T-helper 2 cell treated with Interferon-gamma antibody and Interleukin-4, amounts not matched to agents 100 ng/mL and 5 ng/mL, for 36 hours (primary cell): ENCODE measurements at regions not wholly inside any gene's neighbourhood (a gene's known extent, or its start where the extent isn't known, plus 50 kb on each side); places are given as distances from the start of the nearest gene placed in this dataset.

Experiments
- intact Hi-C: fragments of 100-400 bp; cut with micrococcal nuclease; formaldehyde crosslinking; loops from one replicate; pipeline ENCODE4 v1.15.1; 2023

- intact Hi-C loops = loop anchor here (10.0 kb wide), 1 partner anchor 445 kb away; no protein-coding TSS in a partner anchor
Observed at GRCh38 chr17:77439189-77440018, 298.6 kb downstream of the SEC14L1 start.

GRCh38 chr17:77440560-77440981 lies 299.8 kb downstream of the SEC14L1 start:
- intact Hi-C loops = loop anchor here (10.0 kb wide), 1 partner anchor 444 kb away; no protein-coding TSS in a partner anchor

DNA sequence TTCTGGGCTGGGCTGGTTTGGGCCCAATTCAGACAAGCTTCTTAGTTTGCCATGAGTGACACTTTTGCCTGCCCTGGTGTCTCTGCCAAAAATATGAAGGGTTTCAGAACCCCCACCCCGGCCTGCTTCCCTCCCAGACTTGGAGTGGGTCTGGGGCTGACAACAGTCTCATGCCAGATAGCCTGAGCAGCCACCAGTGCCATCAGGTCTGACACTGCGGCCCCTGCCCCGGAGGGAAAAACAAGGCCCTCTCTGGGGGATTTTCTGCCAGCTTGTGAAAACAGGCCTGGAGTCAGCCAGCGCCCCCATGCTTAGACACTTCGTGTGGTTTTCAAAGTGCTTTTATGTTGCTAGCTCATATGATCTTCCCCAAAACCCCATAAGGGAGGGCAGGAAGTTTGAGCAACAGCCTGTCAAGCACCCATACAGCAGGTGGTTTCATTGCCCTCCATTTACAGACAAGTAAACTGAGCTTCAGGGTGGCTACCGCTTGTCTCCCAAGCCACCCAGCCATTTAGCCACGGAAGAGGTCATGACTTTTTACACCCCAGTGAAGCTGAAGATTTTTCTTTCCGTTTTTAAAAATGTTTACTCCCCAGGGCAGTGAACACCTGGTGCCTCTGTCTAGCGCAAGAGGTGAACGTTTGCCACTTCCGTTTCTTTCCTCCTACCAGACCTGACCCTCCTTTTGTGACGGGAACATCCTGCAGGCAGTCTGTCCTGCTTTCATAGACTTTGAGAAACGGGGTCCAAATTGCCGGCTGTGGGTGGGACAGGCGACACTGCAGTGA lies 300.6 kb downstream of the SEC14L1 start:
- intact Hi-C loops = loop anchor here (1.0 to 10.0 kb wide), 2 partner anchors 21 to 443 kb away; no protein-coding TSS in a partner anchor

DNA sequence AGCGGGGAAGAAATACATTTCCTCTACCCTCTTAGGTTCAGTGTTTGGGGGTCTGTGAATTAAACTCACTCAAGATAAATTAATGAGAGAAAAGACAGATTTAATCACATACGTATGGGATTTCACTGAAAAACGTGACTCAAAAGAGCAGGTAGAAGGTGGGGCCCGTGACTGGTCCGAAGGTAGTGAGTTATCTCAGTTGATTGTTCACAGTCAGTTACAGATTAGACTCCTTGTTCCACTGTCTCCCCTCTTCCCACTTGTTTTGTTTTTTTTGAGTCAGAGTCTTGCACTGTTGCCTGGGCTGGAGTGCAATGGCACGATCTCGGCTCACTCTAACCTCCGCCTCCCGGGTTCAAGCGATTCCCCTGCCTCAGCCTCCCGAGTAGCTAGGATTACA lies 301.2 kb downstream of the SEC14L1 start:
- intact Hi-C loops = loop anchor here (1.0 to 10.0 kb wide), 2 partner anchors 20 to 443 kb away; no protein-coding TSS in a partner anchor

GRCh38 chr17:77442976-77443747 lies 302.4 kb downstream of the SEC14L1 start:
- intact Hi-C loops = loop anchor here (10.0 kb wide), 1 partner anchor 442 kb away; no protein-coding TSS in a partner anchor

GRCh38 chr17:77443748-77444260 lies 303.0 kb downstream of the SEC14L1 start:
- intact Hi-C loops = loop anchor here (2.0 to 10.0 kb wide), 2 partner anchors 39 to 441 kb away; no protein-coding TSS in a partner anchor

GRCh38 chr17:77444628-77444983 lies 303.8 kb downstream of the SEC14L1 start:
- intact Hi-C loops = loop anchor here (2.0 to 10.0 kb wide), 2 partner anchors 40 to 440 kb away; no protein-coding TSS in a partner anchor

GRCh38 chr17:77444984-77445759 lies 304.4 kb downstream of the SEC14L1 start:
- intact Hi-C loops = loop anchor here (1.0 to 10.0 kb wide), 4 partner anchors 20 to 440 kb away; no protein-coding TSS in a partner anchor

DNA sequence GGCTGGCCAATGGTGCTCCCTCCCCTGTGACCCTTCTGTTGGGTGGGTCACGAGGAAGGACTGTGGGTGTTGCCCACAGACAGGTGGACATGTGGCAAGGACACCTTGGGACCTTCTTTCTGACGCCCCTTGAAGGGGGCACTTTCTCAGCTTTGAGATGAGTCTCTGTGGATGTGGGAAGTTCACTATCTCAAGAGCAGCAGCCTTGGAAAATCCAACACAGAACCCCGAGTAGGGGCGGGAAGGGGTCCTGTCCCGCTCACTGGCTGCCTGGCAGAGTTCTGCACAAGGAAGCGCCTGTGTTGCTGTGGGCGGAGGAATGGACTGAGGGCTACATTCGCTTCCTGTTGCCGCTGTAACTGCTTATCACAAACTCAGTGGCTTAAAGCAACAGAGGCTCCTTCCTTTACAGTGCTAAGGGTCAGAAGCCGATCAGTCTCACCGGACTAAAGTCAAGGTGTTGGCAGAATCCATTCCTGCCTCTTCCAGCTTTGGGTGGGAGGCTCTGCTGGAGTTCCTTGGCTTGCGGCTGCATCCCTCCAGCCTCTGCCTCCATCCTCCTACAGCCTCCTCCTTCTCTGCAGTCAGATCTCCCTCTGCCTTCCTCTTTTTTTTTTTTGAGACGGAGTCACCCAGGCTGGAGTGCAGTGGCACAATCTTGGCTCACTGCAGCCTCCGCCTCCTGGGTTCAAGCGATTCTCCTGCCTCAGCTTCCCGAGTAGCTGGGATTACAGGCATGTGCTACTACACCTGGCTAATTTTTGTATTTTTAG lies 305.2 kb downstream of the SEC14L1 start:
- intact Hi-C loops = loop anchor here (1.0 to 10.0 kb wide), 4 partner anchors 19 to 439 kb away; no protein-coding TSS in a partner anchor

DNA sequence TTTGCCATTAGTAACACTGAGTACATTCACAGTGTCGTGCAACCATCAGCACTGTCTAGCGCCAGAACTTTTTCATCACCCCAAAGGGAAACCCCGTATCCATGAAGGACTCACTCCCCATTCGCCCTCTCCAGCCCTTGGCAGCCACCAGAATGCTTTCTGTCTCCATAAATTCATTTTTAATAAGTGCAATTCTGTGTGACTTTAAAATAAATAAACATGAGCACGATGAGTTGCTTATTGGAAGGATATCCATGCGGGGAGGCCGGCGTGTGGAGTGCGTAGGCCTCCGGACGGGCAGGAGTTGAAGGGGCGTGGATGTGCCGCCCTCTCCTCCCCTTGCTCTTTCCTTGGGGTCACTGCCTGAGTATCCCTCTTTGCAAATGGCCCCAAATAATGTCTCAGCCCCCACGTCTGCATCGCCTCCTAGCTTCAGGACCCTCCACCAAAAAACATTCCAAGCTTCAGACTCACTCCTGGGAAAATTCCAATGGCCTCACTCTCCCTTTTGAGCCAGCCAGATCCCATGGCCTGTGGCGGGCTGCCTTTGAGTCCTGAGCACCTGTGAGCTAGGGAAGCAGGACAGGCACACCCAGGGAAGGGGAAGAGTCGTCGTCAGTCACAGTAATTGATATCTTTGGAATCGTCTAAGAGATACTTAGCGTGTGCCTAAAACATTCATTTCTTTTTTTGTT lies 306.3 kb downstream of the SEC14L1 start:
- intact Hi-C loops = loop anchor here (5.0 to 10.0 kb wide), 2 partner anchors 115 to 438 kb away; no protein-coding TSS in a partner anchor

GRCh38 chr17:77449373-77449907 lies 308.7 kb downstream of the SEC14L1 start:
- intact Hi-C loops = loop anchor here (1.0 to 10.0 kb wide), 3 partner anchors 76 to 435 kb away; no protein-coding TSS in a partner anchor

- intact Hi-C loops = loop anchor here (1.0 to 10.0 kb wide), 5 partner anchors 77 to 718 kb away; partner anchors contain the start of gene TMC8
Observed at GRCh38 chr17:77449908-77450741, 309.4 kb downstream of the SEC14L1 start.

GRCh38 chr17:77450742-77451244 lies 310.0 kb downstream of the SEC14L1 start:
- intact Hi-C loops = loop anchor here (5.0 to 10.0 kb wide), 2 partner anchors 684 to 718 kb away; partner anchors contain the start of gene TMC8

GRCh38 chr17:77451245-77451893 lies 310.6 kb downstream of the SEC14L1 start:
- intact Hi-C loops = loop anchor here (5.0 to 10.0 kb wide), 2 partner anchors 683 to 719 kb away; partner anchors contain the start of gene TMC8

DNA sequence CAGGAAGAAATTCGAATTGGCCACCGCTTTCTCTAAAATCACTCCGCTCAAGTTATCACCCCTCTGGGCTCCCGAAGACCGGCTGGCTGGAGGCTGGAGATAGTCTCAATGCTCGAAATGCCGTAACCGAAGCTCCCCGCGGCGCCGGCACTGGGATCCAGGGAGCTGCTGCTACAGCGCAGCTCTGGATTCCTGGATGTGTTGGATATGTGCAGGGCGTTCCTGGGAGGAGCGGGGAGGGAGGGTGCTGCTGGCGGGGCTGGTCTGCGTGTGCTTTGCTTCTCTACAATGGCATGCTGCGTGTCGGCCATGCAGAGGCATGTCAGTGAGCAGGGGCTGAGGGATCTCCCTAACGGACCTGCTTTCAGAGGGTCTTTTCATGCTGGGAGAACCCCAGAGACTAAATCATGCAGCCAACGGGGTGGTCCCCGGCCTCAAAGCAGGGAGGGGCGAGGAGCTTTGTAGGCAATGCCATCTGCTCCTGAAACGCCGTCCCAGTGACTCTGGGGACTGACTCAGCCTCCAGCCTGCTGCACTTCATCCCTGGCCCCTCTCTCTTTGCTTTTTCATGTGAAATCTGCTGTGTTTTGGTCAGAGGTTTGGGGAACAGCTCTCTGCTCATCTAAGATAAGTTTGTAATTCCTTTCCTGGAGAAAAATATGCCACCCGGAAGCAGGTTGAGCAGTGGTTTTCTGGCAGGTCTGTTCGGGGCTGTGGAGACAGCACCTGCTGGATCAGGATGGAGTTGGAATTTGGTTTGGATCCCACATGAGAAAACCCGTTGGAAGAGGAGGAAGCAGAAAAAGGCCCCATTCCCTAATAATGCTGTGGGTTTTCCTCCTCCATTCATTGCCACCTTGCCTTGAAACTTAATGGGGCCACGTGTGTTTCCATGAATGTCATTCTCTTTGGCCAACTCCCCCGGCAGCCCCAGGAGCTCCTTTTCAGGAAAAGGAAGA lies 311.4 kb downstream of the SEC14L1 start:
- intact Hi-C loops = loop anchor here (5.0 to 10.0 kb wide), 2 partner anchors 683 to 720 kb away; partner anchors contain the start of gene TMC8
